CD4-positive, alpha-beta T cell treated with Interleukin-1 beta for 1 hour (primary cell): ENCODE measurements at regions not wholly inside any gene's neighbourhood (a gene's known extent, or its start where the extent isn't known, plus 50 kb on each side); places are given as distances from the start of the nearest gene placed in this dataset.
"Not testable (repeated sequence)": the region's sequence is repeated elsewhere in the genome, so short reads cannot be mapped to it uniquely, and the experiment has no call there.

Experiments
- DNase-seq, 2 donors: peaks; one replicate each; pipeline ENCODE4 v3.0.0-alpha.2; 2020 to 2022

GRCh38 chr16:66205287-66206231 is 160.9 kb upstream of the CDH5 start:
- no peak for DNase-seq

- no peak for DNase-seq
Measured at GRCh38 chr16:66204756-66205155, 161.7 kb upstream of the CDH5 start.

GRCh38 chr16:66203476-66203875 is 163.0 kb upstream of the CDH5 start:
- DNase-seq: no peak

- no peak for DNase-seq
Measured at GRCh38 chr16:66199189-66199588, 167.3 kb upstream of the CDH5 start.

GRCh38 chr16:66198641-66199040 is 167.8 kb upstream of the CDH5 start:
- DNase-seq: no peak

- no peak for DNase-seq
Measured at GRCh38 chr16:66197668-66198278, 168.7 kb upstream of the CDH5 start.

- DNase-seq: no peak
Measured at GRCh38 chr16:66196770-66197169, 169.7 kb upstream of the CDH5 start.

GRCh38 chr16:66194866-66195265 is 171.6 kb upstream of the CDH5 start:
- DNase-seq: no peak

GRCh38 chr16:66193543-66194229 is 172.8 kb upstream of the CDH5 start:
- DNase-seq: no peak

GRCh38 chr16:66190411-66190810 is 176.1 kb upstream of the CDH5 start:
- DNase-seq: no peak

GRCh38 chr16:66189951-66190350 is 176.5 kb upstream of the CDH5 start:
- no peak for DNase-seq

GRCh38 chr16:66188917-66189725 is 177.4 kb upstream of the CDH5 start:
- DNase-seq: no peak

GRCh38 chr16:66186251-66186785 is 180.2 kb upstream of the CDH5 start:
- DNase-seq: no peak

- no peak for DNase-seq
Measured at GRCh38 chr16:66182592-66182991, 183.9 kb upstream of the CDH5 start.

- no peak for DNase-seq
Measured at GRCh38 chr16:66176731-66177130, 189.8 kb upstream of the CDH5 start.

GRCh38 chr16:66176111-66176510 is 190.4 kb upstream of the CDH5 start:
- no peak for DNase-seq

- no peak for DNase-seq
Measured at GRCh38 chr16:66175636-66176035, 190.9 kb upstream of the CDH5 start.

- no peak for DNase-seq
Measured at GRCh38 chr16:66175058-66175457, 191.4 kb upstream of the CDH5 start.

- not testable (repeated sequence) for DNase-seq
Measured at GRCh38 chr16:66173796-66174195, 192.7 kb upstream of the CDH5 start.

GRCh38 chr16:66173181-66173580 is 193.3 kb upstream of the CDH5 start:
- not testable (repeated sequence) for DNase-seq

- no peak for DNase-seq
Measured at GRCh38 chr16:66172463-66172862, 194.0 kb upstream of the CDH5 start.

GRCh38 chr16:66171578-66171977 is 194.9 kb upstream of the CDH5 start:
- no peak for DNase-seq

GRCh38 chr16:66170989-66171388 is 195.5 kb upstream of the CDH5 start:
- no peak for DNase-seq
